Adrenal gland (tissue), 9 donors: ENCODE measurements at regions not wholly inside any gene's neighbourhood (a gene's known extent, or its start where the extent isn't known, plus 50 kb on each side); places are given as distances from the start of the nearest gene placed in this dataset.

Source experiments
- DNase-seq, 7 donors: peaks; one replicate each; pipeline ENCODE4 v3.0.0-alpha.2; 2019 to 2020
- H3K27ac ChIP-seq, 5 donors: fragments of 200-600 bp; sonication (generic) in 4 of 5; 1 replicate in 3 of 5; 2 replicates in 2 of 5; pipeline versions ENCODE4 v1.5.1 to v1.8.0; 2016 to 2020; ENCODE audit warnings: mild to moderate bottlenecking in 1 of 5
- H3K27me3 ChIP-seq: fragments of 200-600 bp; 2 replicates; pipeline ENCODE4 v1.8.0; 2021
- H3K36me3 ChIP-seq, 2 donors: fragments of 200-600 bp; replicated peaks in 1 of 2; 1 replicate in 1 of 2; 2 replicates in 1 of 2; pipeline versions ENCODE4 v1.5.1 to v1.8.0; 2018 to 2022
- H3K4me1 ChIP-seq, 2 donors: fragments of 200-600 bp; replicated peaks in 1 of 2; 1 replicate in 1 of 2; 2 replicates in 1 of 2; pipeline versions ENCODE4 v1.5.1 to v1.8.0; 2018 to 2021
- H3K4me3 ChIP-seq, 4 donors: fragments of 200-600 bp; sonication (generic) in 3 of 4; one replicate each; pipeline ENCODE4 v1.5.1; 2016 to 2018
- H3K9me3 ChIP-seq, 3 donors: fragments of 200-600 bp; sonication (generic) in 1 of 3; replicated peaks in 1 of 3; 1 replicate in 2 of 3; 2 replicates in 1 of 3; pipeline versions ENCODE4 v1.5.1 to v1.8.0; 2016 to 2021
- CTCF ChIP-seq, 6 experiments: fragments of 450-650 bp in 4 of 6; fragments of 200-600 bp in 2 of 6; sonication (generic) in 1 of 6; IDR thresholded peaks; 1 replicate in 5 of 6; 2 replicates in 1 of 6; pipeline versions ENCODE4 v1.5.1 to v1.8.0; 2016 to 2021; ENCODE audit warnings: antibody characterized with exemption in 6 of 6, mild to moderate bottlenecking in 2 of 6, moderate library complexity in 1 of 6
- POLR2A ChIP-seq, 2 donors: fragments of 450-650 bp; IDR thresholded peaks; one replicate each; pipeline ENCODE4 v1.6.1; 2017; ENCODE audit warnings: antibody characterized with exemption in 2 of 2, mild to moderate bottlenecking in 2 of 2, moderate library complexity in 1 of 2
- WGBS, 4 donors: extraction: QIAGEN DNeasy Blood & Tissue Kit in 2 of 4; methylation state at CpG; one replicate each; pipeline versions ENCODE4 v1.1.5 to v1.1.7; 2013 to 2017; 5-methylcytosine and 5-hydroxymethylcytosine counted together
- intact Hi-C, 2 donors: fragments of 100-400 bp; cut with DNase I; formaldehyde crosslinking; loops; one replicate each; pipeline versions ENCODE4 v1.14.1 to v1.15.0; 2022 to 2023
- donor health status: healthy with polysubstance abuse.
- donor health status: Bipolar disorder and iron deficiency.
- donor health status: DM: yes; HTN: yes; CAD: no.
- donor health status: DM: no; HTN: no; CAD: no.
- donor health status: DM: no; HTN: no; CAD: no.

- TF ChIP-seq POLR2A (IDR thresholded peaks at IDR 0.05) (no peak), CTCF (IDR thresholded peaks at IDR 0.05) (no peak)
- no peak for DNase-seq
- Histone ChIP-seq H3K27me3 (no peaks in the 10 kb centered on the region), H3K9me3 (no peaks in the 10 kb centered on the region), H3K27ac (no peak overlapping the region), H3K4me1 (no peaks in the 10 kb centered on the region), H3K4me3 (no peak overlapping the region), H3K36me3 (no peaks in the 10 kb centered on the region)
- intact Hi-C loops, result no loop called here
- 77 to 90% (median 78%) methylated on average over 4 to 8 of the region's 8 CpGs for WGBS, 4 donors
These were observed 406.1 kb downstream of the TCERG1L start for GRCh38 chr10:130905386-130905785.

GRCh38 chr10:130905921-130906320 is 405.6 kb downstream of the TCERG1L start:
- no peak for DNase-seq
- Histone ChIP-seq H3K36me3 (no peaks in the 10 kb centered on the region), H3K4me3 (no peak overlapping the region), H3K27ac (no peak overlapping the region), H3K27me3 (no peaks in the 10 kb centered on the region), H3K9me3 (no peaks in the 10 kb centered on the region), H3K4me1 (no peaks in the 10 kb centered on the region)
- 78 to 94% (median 82%) methylated on average over 3 to 8 of the region's 8 CpGs for WGBS, 4 donors
- TF ChIP-seq POLR2A (IDR thresholded peaks at IDR 0.05), result no peak
- no peak for TF ChIP-seq CTCF (IDR thresholded peaks at IDR 0.05)
- intact Hi-C loops, result no loop called here

GRCh38 chr10:130910848-130911247 is 400.7 kb downstream of the TCERG1L start:
- intact Hi-C loops, result no loop called here
- peak in 1 of 7 donors; percentile 2 for DNase-seq
- Histone ChIP-seq H3K36me3 (no peaks in the 10 kb centered on the region), H3K4me1 (no peaks in the 10 kb centered on the region), H3K4me3 (no peak overlapping the region), H3K9me3 (peaks cover 0 to 4% (median 0%) of the 10 kb centered on the region in 3 donors), H3K27me3 (no peaks in the 10 kb centered on the region), H3K27ac (no peak overlapping the region)
- WGBS, 4 donors, result 77 to 86% (median 84%) methylated on average over 2 of the region's 2 CpGs
- TF ChIP-seq CTCF (IDR thresholded peaks at IDR 0.05) (no peak), POLR2A (IDR thresholded peaks at IDR 0.05) (no peak)

- peaks cover 5% of the 10 kb centered on the region for H3K27me3 ChIP-seq
- TF ChIP-seq CTCF (IDR thresholded peaks at IDR 0.05) (no peak), POLR2A (IDR thresholded peaks at IDR 0.05) (no peak)
These were observed 397.7 kb downstream of the TCERG1L start for GRCh38 chr10:130913844-130914243.

More at GRCh38 chr10:130913844-130914243, 397.7 kb downstream of the TCERG1L start:
- Histone ChIP-seq H3K36me3 (no peaks in the 10 kb centered on the region), H3K4me3 (no peak overlapping the region), H3K27ac (no peak overlapping the region), H3K4me1 (no peaks in the 10 kb centered on the region), H3K9me3 (peaks cover 0 to 4% (median 0%) of the 10 kb centered on the region in 3 donors)
- no peak for DNase-seq
- WGBS, 4 donors, result 81 to 86% (median 83%) methylated on average over 4 of the region's 4 CpGs; no CpG with 5 or more reads in 1 of the 4 donors
- intact Hi-C loops, result no loop called here
